HG02571 (cell line): ENCODE measurements at regions not wholly inside any gene's neighbourhood (a gene's known extent, or its start where the extent isn't known, plus 50 kb on each side); places are given as distances from the start of the nearest gene placed in this dataset.
"Not testable (repeated sequence)": the region's sequence is repeated elsewhere in the genome, so short reads cannot be mapped to it uniquely, and the experiment has no call there.

Experiments
- ATAC-seq: cut with Tn5 transposase; IDR thresholded peaks from one replicate; pipeline ENCODE4 v1.9.1; 2021; ENCODE audit warnings: mild to moderate bottlenecking, moderate library complexity; ENCODE audit not compliant: unreplicated experiment

GRCh38 chr11:39462506-39462905, 1996.9 kb downstream of the LRRC4C start:
- ATAC-seq: no peak

- no peak for ATAC-seq
Observed at GRCh38 chr11:39461066-39461465, 1998.4 kb downstream of the LRRC4C start.

GRCh38 chr11:39459606-39460005, 1999.8 kb downstream of the LRRC4C start:
- ATAC-seq: no peak

GRCh38 chr11:39458481-39458880, 2001.0 kb downstream of the LRRC4C start:
- no peak for ATAC-seq

GRCh38 chr11:39443424-39444022, 2015.9 kb downstream of the LRRC4C start:
- no peak for ATAC-seq

- ATAC-seq: no peak
Observed at GRCh38 chr11:39442177-39442576, 2017.3 kb downstream of the LRRC4C start.

- ATAC-seq: no peak
Observed at GRCh38 chr11:39435641-39436040, 2023.8 kb downstream of the LRRC4C start.

GRCh38 chr11:39434466-39434865, 2025.0 kb downstream of the LRRC4C start:
- ATAC-seq: no peak

GRCh38 chr11:39432929-39433328, 2026.5 kb downstream of the LRRC4C start:
- no peak for ATAC-seq

- no peak for ATAC-seq
Observed at GRCh38 chr11:39425226-39425625, 2034.2 kb downstream of the LRRC4C start.

GRCh38 chr11:39412117-39412516, 2047.3 kb downstream of the LRRC4C start:
- ATAC-seq: no peak

- no peak for ATAC-seq
Observed at GRCh38 chr11:39385911-39386310, 2073.5 kb downstream of the LRRC4C start.

GRCh38 chr11:39374963-39375698, 2084.3 kb downstream of the LRRC4C start:
- ATAC-seq: no peak

- ATAC-seq: no peak
Observed at GRCh38 chr11:39367534-39367933, 2091.9 kb downstream of the LRRC4C start.

GRCh38 chr11:39365809-39366436, 2093.5 kb downstream of the LRRC4C start:
- no peak for ATAC-seq

GRCh38 chr11:39363571-39363970, 2095.9 kb downstream of the LRRC4C start:
- no peak for ATAC-seq

GRCh38 chr11:39361557-39361956, 2097.9 kb downstream of the LRRC4C start:
- no peak for ATAC-seq

GRCh38 chr11:39345834-39346442, 2113.5 kb downstream of the LRRC4C start:
- ATAC-seq: no peak

GRCh38 chr11:39341461-39341860, 2118.0 kb downstream of the LRRC4C start:
- ATAC-seq: no peak

GRCh38 chr11:39333006-39333405, 2126.4 kb downstream of the LRRC4C start:
- not testable (repeated sequence) for ATAC-seq

GRCh38 chr11:39327302-39327701, 2132.2 kb downstream of the LRRC4C start:
- ATAC-seq: no peak

- ATAC-seq: not testable (repeated sequence)
Observed at GRCh38 chr11:39311888-39312287, 2147.6 kb downstream of the LRRC4C start.
